HG03045 (cell line): ENCODE measurements at regions not wholly inside any gene's neighbourhood (a gene's known extent, or its start where the extent isn't known, plus 50 kb on each side); places are given as distances from the start of the nearest gene placed in this dataset.
"Not testable (repeated sequence)": the region's sequence is repeated elsewhere in the genome, so short reads cannot be mapped to it uniquely, and the experiment has no call there.

Experiments used
- ATAC-seq: cut with Tn5 transposase; IDR thresholded peaks from one replicate; pipeline ENCODE4 v1.9.1; 2021; ENCODE audit warnings: mild to moderate bottlenecking, moderate library complexity; ENCODE audit not compliant: unreplicated experiment

- no peak for ATAC-seq
These were observed 564.8 kb downstream of the TBC1D22A start for GRCh38 chr22:47327241-47327640.

GRCh38 chr22:47325249-47325648 lies 562.8 kb downstream of the TBC1D22A start:
- no peak for ATAC-seq

GRCh38 chr22:47324435-47324990 lies 562.1 kb downstream of the TBC1D22A start:
- ATAC-seq = no peak

- no peak for ATAC-seq
These were observed 561.1 kb downstream of the TBC1D22A start for GRCh38 chr22:47323518-47323917.

GRCh38 chr22:47322854-47323253 lies 560.4 kb downstream of the TBC1D22A start:
- no peak for ATAC-seq

GRCh38 chr22:47320560-47320959 lies 558.1 kb downstream of the TBC1D22A start:
- no peak for ATAC-seq

GRCh38 chr22:47318041-47318737 lies 555.7 kb downstream of the TBC1D22A start:
- ATAC-seq = no peak

GRCh38 chr22:47315862-47316419 lies 553.5 kb downstream of the TBC1D22A start:
- no peak for ATAC-seq

GRCh38 chr22:47310601-47311000 lies 548.2 kb downstream of the TBC1D22A start:
- no peak for ATAC-seq

- ATAC-seq = no peak
These were observed 547.5 kb downstream of the TBC1D22A start for GRCh38 chr22:47309946-47310345.

GRCh38 chr22:47309476-47309875 lies 547.0 kb downstream of the TBC1D22A start:
- no peak for ATAC-seq

GRCh38 chr22:47308886-47309285 lies 546.4 kb downstream of the TBC1D22A start:
- ATAC-seq = no peak

- ATAC-seq = no peak
These were observed 545.4 kb downstream of the TBC1D22A start for GRCh38 chr22:47307822-47308221.

- no peak for ATAC-seq
These were observed 544.9 kb downstream of the TBC1D22A start for GRCh38 chr22:47307326-47307725.

- no peak for ATAC-seq
These were observed 542.4 kb downstream of the TBC1D22A start for GRCh38 chr22:47304854-47305253.

- no peak for ATAC-seq
These were observed 541.9 kb downstream of the TBC1D22A start for GRCh38 chr22:47304191-47304831.

- ATAC-seq = no peak
These were observed 540.9 kb downstream of the TBC1D22A start for GRCh38 chr22:47303161-47303890.

GRCh38 chr22:47302587-47302986 lies 540.1 kb downstream of the TBC1D22A start:
- ATAC-seq = not testable (repeated sequence)

- no peak for ATAC-seq
These were observed 539.5 kb downstream of the TBC1D22A start for GRCh38 chr22:47301820-47302475.

- no peak for ATAC-seq
These were observed 538.4 kb downstream of the TBC1D22A start for GRCh38 chr22:47300698-47301405.
